ENCODE measurements at regions not wholly inside any gene's neighbourhood (a gene's known extent, or its start where the extent isn't known, plus 50 kb on each side); places are given as distances from the start of the nearest gene placed in this dataset.

DNA sequence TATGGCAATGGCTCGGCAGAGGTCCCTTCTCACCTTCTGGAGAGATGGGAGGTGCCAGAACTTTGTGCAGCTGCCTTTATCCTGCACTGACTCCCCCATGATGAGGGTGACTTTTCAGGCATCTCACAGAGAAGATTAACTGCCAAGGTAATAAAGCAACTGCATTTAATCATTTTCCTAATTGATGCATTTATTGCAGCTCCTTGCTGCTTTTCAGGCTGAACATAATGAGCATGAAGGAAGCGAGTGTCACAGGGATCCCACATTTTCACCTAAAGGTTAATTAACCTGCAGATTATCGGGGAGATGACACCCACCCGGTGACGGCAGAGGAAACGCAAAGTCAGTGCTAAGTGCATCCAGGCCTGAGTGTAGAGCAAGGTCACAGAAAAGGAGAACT is 154.3 kb downstream of the ICE1 start:
- DNase-seq = no peak

DNA sequence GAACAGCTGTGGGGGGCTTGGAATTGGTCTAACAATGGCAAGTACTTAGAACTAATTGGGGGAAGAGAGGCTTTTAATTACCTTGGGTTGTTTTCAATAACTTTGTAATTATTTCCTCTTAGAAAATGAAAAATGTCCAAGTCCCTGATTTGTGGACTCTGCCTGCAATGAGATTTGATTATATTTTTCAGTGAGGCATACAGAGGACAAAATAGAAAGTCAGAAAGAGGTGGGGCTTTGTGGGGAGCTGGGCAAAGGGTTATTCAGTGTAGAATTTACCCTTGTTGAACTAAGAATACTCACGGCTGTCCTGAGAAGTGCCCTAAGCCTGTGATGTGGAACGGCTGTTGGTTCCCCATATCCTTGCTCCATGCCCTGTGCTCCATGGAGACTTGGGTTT is 153.0 kb downstream of the ICE1 start:
- DNase-seq = no peak

DNA sequence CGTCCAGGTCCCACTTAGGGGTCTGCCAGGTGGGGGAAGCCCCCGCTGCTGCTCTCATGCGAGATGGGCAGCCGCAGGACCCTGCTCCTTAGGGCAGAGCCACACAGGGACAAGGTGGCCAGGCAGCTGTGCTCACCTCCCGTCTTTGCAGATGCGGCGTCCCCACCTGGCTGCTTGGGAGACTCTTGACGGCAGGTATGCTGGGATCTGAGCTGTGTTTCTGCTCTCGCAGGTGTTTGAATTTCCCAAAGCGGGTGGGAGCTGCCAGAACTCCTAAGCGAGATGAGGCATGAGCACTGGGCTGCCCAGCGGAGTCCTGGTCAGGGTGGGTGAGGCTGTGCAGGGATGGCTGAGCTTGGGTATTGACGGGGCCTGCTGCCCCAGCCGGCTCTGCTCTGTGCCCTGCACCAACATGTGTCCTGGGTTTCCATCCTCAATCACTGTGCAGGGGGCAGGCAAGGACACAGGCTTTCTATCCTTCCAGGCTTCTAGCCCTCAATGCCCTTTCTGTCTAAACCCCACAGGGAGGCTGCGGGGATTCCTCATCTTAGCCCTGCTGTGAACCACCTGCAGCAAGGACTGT is 151.4 kb downstream of the ICE1 start:
- no peak for DNase-seq

DNA sequence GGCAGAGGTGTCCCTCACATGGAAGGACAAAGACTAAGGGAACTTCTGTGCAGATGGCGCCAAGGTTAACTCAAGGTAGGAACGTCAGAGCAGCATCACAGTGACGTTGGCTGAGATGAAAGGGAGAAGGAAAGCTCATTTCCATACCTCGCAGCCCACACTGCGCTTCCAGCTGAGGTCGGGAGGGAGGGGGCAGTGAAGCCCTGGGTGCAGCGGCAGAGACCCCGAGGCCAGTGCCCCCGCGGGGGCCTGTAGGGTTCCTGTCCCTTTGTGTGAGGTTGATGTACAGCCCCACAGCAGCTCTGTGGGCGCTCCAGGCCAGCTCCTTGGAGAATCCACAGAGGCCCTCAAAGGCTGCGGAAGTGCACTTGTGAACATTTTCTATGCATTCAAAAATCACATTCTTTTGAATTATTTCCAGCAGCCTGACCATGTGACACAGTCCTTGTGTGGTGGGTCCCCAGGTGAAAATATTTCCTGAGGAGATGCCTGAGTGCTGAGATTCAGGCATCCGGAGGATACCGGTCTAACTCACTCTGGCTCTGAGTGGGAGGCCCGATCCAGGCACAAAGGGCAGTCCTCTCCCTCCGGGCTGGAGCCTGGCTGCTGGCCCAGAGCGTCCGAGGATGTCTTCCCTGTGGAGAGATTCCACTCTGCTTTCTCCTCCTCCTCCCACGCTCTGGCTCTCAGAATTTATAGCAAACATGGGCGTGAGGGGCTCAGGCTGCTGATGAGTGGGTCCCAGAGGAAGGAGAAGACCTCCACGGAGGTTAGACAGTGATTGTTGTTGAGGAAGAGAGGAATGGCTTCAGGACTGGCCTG is 150.7 kb downstream of the ICE1 start:
- DNase-seq = no peak

DNA sequence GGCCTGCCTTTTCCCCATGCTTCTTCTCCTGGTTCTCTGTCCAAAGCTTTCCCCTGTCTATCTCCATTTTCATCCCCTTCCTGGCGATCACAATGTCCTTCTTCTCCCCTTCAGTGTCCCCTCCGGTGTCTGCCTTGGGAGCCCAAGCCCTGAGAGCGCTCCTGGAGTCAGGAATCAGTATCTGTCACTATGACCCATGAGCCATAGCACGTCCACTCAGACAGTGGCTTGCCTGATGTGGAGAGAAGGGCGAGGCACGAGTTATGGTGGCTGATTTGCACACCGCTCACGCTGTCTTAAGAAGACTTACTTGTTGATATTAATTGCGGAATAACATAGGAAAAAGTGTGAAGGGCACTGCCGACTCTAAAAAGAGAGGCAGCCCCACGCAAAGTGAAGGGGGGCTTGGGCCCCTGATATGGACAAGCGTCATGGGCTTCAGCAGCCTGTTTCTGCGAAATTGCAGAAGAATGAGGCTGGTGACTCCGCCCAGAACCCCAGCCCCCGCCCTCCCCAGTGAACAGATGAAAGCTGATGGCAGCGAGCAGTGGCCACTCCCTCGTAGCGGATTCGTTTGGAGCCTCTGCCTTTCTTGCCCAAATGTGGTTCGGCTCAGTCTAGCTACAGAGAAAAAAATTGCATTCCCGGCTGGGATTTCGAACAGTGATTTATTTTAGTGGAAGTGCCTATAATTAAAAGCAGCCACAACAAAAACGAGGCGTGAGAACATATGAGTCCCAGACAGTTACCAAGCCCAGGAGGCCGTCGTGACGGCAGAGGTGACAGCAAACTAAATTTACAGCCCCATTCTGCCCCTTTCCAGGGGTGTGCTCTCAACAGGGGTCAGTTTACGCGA is 149.8 kb downstream of the ICE1 start:
- DNase-seq = no peak

DNA sequence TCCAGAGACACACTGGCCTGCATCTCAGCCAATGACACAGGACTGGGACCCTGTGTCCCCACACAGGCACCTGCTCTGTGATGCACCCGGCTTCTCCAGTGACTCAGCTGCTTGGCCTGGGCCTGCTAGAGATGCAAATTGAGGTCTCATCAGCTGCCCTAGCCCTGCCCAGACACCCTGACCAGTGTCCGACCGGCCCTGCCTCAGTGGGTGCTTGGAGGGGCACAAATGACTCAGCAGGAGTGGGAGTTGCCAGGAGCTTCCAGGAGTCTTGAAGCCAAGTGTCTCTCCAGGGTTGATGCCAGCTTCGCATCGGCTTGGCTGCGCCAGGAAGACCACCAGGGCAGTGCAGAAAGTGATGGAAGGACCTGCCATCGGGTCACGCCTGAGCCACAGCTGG is 148.2 kb downstream of the ICE1 start:
- DNase-seq = no peak

DNA sequence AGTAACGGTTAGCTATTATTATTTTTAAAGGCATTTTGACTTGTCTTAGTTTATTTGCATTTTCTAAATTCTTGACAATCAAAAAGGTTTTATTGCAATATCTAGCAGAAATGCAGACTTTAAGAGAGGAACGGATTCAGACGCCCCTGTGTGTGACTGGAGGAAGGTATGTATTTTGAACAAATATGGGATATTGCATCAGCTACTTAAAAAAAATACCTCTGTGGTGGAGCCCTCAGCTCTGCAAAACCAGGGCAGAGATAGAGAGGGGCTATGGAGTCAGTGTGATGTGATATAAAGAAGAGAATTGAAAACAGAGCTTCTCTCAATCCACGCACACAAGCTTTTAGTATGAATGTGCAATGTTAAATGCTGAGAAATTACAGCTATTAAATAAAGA is 142.4 kb downstream of the ICE1 start:
- no peak for DNase-seq

DNA sequence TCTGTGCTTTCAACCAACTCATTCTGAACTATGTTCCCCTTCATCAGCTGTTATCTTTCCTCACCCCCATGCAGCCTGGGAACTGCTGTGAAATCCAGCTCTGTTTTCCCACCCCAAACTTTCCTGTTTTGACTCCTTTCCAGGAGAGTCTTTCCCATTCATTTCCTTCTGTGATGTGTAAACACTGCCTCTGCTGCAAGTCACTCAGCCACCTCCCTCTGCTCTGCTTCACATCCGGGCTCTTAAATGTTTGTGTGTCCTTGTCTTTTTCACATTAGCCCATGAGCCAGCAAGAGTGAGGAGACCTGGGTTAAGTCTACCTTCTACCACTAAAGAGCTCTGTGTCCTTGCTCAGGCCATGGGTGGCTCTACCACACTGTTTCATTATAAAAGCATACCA is 137.5 kb downstream of the ICE1 start:
- peak; percentile 15 to 69 for DNase-seq

DNA sequence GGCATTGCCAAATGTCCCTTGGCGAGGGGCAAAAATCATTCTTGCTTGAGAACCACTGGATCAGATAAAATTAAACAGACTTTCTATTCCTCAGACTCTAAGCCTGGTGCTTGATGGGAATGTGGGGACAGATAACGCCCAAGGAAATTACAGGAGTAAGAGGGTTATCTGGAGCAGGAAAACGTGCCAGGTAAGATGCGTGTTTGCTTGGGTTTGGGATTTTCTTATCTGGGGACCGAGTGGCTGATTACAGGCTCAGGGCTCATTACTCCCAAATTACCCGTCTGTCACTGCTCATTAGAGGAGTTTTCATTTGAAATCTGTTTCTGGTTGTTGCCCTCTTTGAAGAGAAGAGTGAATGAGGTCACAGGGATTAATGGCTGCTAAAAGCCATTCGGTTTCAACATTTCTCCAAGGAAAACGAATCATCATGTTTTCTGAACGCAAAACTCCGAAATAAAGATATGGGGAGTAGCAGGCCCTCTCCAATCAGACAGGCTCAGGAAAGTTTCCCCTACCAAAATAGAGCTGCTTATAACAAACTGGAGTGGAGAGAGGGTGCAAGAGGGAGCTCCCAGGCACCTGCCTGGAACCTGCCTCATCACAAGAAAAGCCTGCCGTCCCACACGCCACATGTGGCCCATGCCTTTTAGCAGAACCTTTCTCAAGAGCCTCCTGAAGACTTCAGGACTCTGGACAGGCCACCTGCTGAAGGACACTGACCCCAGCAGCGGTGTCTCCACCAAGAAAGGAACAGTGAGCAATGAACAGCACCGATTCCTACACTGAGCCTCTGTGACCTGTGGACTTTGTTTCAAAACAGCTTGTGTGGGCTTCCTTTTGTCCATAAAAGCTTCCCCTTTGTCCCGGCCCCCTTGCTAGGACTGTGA is 136.4 kb downstream of the ICE1 start:
- DNase-seq = no peak

DNA sequence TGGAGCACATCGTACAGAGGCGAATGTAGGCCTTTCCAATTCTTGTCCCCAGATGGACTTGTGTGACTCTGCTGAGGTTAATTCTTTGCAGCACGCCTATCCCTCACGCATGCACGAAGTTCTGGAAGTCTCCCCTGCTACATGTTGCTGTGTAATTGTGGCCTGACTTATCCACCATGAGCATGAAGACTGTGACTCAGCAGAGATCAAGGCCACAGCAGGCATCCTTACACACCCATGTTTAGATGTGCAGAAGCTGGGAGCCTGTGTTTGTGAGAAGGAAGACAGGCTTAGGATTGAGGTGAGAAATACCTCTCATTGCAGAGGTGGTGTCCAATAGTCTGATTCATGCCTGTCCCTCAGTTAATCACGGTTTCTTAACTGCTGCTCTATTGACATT is 135.6 kb downstream of the ICE1 start:
- no peak for DNase-seq

DNA sequence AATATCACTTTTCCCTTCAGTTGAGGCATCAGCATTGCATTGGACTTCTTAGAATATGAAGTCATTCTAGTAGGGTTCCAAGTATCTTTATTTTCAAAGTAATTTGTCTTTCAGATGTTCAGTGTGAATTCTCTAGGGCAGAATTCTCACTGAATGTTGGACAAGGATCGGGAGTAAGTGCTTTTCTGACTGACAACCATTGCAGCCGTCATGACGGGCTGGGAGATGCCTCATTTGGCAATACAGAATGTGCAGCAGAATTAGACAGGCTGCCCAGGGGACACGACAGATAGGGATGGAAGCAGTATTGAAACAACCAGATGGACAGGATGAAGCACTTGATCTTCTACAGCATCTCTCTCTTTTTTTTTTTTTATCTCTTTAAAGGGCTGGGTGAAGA is 129.0 kb downstream of the ICE1 start:
- DNase-seq = no peak

DNA sequence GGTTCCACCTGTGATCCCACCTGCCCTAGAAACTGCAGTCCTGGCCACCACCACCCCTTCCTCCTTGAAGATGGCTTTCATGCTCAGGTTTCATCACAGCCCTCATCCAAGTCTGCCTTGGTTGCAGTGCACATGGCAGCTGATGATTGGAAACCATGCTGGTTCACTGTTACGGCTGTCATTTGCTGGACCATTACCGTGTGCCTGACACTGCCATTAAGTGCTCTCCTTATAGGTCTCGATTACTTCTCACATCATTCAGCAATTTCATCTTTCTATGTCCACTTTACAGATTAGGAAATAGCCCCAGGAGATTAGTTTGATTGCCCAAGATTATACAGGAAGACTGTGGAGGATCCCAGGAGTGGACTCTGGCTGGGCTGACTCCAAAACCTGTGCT is 123.9 kb downstream of the ICE1 start:
- no peak for DNase-seq

DNA sequence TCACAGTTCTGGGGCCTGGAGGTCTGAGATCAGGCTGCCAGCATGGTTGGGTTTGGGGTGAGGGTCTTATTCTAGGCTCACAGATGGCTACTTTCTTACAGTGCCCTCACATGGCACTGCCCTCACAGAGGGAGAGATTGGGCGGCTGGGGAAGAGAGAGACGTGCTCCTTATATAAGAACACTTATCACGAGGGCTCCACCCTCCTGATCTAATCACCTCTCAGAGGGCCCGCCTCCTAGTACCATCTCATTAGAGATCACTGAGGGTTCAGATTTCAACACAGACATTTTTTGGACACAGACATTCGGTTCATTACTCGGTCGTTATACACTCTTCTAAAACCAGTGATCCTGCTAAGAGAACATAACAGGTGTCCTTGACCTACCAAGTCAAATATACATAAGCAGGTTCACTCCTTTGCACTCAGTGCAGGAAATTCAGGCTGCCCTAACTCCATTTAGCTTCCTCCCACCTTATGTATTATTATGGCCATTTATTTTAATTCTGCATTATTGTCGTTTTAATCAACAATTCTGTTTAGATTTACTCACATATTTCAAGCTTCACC is 121.7 kb downstream of the ICE1 start:
- DNase-seq = no peak

DNA sequence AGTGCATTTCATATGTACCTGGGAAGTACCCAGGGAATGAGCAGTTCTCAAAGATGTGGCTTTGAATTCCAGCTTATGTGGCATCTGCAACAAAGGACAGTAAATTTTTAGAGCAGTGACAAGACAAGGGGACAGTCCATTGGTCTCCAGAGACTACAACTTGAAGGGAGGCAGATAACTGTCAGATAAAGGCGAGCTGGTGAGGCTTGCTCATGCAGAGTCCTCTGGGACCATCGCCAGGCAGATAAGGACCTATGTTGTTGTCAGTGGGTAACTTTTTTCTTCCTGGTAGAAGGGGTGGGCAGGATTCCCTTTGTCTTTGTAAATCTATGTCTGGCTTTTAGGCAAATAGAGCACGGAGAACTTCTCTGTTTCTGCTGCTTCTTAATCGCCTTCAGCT is 120.2 kb downstream of the ICE1 start:
- DNase-seq = no peak

DNA sequence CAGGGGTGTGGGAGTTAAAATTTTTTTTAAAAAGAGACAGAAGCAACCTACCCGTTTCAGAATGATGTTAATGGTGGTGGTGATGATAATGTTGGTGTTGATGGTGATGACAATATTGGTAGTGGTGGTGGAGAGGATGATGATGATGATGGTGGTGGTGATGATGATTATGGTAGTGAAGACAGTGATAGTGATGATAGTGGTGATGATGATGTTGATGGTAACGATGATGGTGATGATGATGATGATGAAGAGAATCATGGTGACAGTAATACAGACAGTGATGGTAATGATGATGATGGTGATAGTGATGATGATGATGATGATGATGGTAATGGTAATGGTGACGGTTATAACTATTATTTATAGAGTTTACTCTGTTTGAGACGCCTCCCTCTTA is 117.6 kb downstream of the ICE1 start:
- no peak for DNase-seq
